Mucosa of rectum (tissue), 2 donors: ENCODE measurements at regions not wholly inside any gene's neighbourhood (a gene's known extent, or its start where the extent isn't known, plus 50 kb on each side); places are given as distances from the start of the nearest gene placed in this dataset.

Source experiments
- H3K27ac ChIP-seq, 2 donors: one replicate each; pipeline ENCODE4 v1.7.0; 2013; ENCODE audit warnings: inconsistent platforms in 2 of 2, low read depth in 2 of 2, low read length in 2 of 2
- H3K27me3 ChIP-seq, 2 donors: one replicate each; pipeline ENCODE4 v1.7.0; 2013; ENCODE audit warnings: low read length in 2 of 2; ENCODE audit not compliant: control insufficient read depth in 2 of 2, insufficient read depth in 2 of 2
- H3K36me3 ChIP-seq, 2 donors: one replicate each; pipeline ENCODE4 v1.7.0; 2013; ENCODE audit warnings: low read length in 2 of 2; ENCODE audit not compliant: control insufficient read depth in 2 of 2, insufficient read depth in 2 of 2
- H3K4me1 ChIP-seq, 2 donors: one replicate each; pipeline ENCODE4 v1.7.0; 2013; ENCODE audit warnings: low read length in 2 of 2, mild to moderate bottlenecking in 1 of 2; ENCODE audit not compliant: control insufficient read depth in 2 of 2, insufficient read depth in 2 of 2
- H3K4me3 ChIP-seq, 2 donors: one replicate each; pipeline ENCODE4 v1.7.0; 2013; ENCODE audit warnings: low read length in 2 of 2
- H3K9ac ChIP-seq, 2 donors: one replicate each; pipeline ENCODE4 v1.7.0; 2013; ENCODE audit warnings: low read length in 2 of 2, low read depth in 1 of 2, mild to moderate bottlenecking in 1 of 2
- H3K9me3 ChIP-seq, 2 donors: one replicate each; pipeline ENCODE4 v1.7.0; 2013; ENCODE audit warnings: low read length in 2 of 2; ENCODE audit not compliant: control insufficient read depth in 2 of 2
- donor health status: healthy.
- donor health status: Normal muscosa, but diverticular disease.

DNA sequence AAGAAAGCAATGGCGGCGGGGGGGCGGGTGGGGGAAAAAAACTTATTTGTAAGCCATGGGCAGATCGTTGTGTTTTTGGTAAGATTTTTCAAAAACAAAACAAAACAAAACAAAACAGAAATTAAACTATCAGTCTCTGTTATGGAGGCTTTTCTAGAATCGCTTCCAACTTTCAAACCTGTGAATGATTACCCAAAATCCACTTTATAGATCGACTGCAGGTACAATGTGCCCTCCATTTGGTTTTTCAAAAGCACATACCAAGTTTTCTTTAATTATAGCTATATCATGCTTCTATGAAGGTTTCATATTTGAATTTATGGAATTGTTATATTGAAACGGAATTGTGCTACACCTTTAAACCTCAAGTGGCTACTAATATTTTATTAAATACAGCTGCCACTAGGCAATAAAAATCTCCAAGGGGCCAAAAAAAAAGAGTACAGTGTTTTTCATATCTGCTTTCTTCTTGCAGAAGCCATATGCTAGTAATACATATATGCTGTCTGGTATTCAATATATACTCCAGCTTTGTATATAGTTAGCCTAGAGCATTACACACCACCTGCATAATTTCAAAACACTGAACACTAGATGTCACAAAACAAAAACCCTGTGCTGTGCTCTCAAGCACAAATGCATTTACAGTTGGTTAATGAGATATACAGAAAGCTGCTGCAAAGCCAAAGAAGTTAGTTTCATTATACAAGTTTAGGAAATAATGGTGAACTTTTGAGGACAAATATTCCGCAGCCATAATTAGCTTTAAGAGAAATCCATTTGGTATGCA, 683.8 kb upstream of the NR2F2 start:
- H3K36me3 ChIP-seq, result no peaks in the 10 kb centered on the region
- no peak overlapping the region for H3K9ac ChIP-seq
- no peaks in the 10 kb centered on the region for H3K4me1 ChIP-seq
- H3K27me3 ChIP-seq, result no peaks in the 10 kb centered on the region
- H3K27ac ChIP-seq, result no peak overlapping the region
- no peaks in the 10 kb centered on the region for H3K9me3 ChIP-seq
- no peak overlapping the region for H3K4me3 ChIP-seq

DNA sequence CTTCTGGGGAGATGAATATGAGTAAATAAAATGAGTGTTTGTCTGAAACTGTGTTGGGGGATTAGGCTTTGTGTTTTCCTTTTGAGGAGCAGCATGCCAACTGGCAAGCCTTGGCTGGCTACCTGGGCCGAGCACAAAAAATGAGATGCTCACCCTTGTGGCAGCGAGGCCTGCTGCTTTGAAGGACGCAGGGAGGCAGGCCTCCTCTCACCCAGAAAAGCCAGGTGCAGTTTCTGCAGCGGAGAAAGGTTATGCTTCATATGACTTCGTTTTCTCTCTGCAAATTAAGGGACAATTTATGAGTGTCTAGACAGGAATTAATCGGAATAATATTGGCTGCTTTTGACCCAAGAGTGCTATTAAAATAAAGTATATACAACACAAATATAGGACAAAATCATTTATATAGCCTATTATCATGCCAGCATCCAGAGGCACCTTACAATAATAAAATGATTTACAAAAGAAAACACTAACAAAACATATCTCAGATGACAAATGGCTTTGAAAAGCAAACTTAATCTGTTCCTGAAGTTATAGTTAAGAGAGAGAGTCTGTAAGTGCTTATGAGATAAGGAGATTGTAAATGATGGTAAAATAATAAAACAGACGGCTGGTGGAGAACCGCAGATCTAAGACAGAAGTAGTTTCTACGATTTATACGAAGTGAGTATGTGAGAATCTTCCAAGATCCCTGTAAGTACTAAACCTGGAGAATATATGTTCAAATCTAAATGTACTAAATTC, 682.8 kb upstream of the NR2F2 start:
- H3K36me3 ChIP-seq, result no peaks in the 10 kb centered on the region
- H3K4me1 ChIP-seq, result no peaks in the 10 kb centered on the region
- H3K27ac ChIP-seq, result no peak overlapping the region
- no peak overlapping the region for H3K4me3 ChIP-seq
- H3K27me3 ChIP-seq, result no peaks in the 10 kb centered on the region
- H3K9ac ChIP-seq, result no peak overlapping the region
- no peaks in the 10 kb centered on the region for H3K9me3 ChIP-seq

DNA sequence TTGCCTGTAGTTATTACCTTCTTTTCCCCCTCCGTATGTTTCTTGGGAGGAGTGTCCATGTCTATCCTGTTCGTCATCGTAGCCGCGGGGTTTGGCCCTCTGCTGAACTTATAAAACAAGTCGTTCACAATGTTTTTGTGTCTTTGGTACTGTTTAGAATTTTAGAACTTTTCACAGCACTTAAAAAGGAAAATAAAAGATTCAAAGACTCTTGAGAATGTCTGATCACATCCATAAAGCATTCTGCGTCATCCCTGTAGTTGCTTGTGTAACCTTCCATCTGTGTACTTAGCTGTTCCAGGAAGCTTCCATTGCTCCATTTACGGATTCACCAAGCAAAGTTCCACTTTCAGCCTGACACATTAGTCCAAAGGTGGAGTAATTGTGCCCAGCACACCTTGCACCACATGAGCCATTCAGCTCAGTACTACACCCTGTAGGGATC, 677.1 kb upstream of the NR2F2 start:
- no peaks in the 10 kb centered on the region for H3K36me3 ChIP-seq
- no peaks in the 10 kb centered on the region for H3K9me3 ChIP-seq
- peak overlapping the region; percentile 35 to 48 for H3K27ac ChIP-seq
- no peaks in the 10 kb centered on the region for H3K27me3 ChIP-seq
- H3K4me1 ChIP-seq, result no peaks in the 10 kb centered on the region
- no peak overlapping the region for H3K4me3 ChIP-seq
- no peak overlapping the region for H3K9ac ChIP-seq

DNA sequence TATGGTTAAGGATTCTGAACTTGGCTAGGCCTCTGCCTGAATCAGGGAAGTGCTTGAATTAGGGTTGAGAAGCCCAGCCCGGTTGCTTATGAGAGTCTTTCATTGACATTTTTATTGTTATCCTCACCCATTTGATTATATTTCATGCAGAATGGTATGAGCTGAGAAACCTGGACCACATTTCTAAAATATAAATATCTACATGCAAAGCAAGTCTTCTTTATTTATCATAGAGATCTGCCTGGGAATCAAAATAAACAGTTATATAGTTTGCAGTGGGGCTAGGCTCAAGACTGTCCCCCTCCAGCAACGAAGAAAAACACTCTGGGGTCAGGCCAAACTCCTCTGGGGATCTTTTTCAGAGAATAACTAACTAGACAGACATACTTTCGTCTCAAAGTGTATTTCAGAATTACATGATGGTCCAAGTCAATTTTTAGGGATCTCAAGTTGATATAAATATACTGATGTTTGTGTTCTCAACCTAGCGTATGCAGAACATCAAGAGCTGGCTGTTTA, 675.4 kb upstream of the NR2F2 start:
- Histone ChIP-seq H3K4me1 (no peaks in the 10 kb centered on the region), H3K9ac (no peak overlapping the region), H3K4me3 (no peak overlapping the region), H3K36me3 (no peaks in the 10 kb centered on the region), H3K27me3 (no peaks in the 10 kb centered on the region), H3K27ac (peak overlapping the region in 1 of 2 donors; percentile 9), H3K9me3 (no peaks in the 10 kb centered on the region)

DNA sequence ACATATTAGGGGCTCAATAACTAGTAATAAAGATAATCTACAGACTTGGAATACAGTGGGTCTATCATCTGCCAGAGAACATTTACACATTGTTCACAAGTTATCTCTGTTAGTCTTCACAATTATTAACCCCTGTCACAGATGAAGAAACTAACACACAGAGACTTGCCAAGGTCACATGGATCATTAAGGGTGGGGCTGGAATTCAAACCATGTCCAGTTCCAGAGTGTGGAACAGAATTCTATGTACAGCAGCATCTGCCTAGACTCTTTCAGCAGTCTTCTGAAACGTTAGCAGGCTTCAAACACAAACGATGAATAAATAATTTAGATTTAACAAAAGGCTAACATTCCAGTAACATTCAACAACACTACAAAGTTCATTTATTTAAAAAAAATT, 673.9 kb upstream of the NR2F2 start:
- H3K9me3 ChIP-seq, result no peaks in the 10 kb centered on the region
- no peak overlapping the region for H3K4me3 ChIP-seq
- no peak overlapping the region for H3K27ac ChIP-seq
- H3K36me3 ChIP-seq, result no peaks in the 10 kb centered on the region
- H3K27me3 ChIP-seq, result no peaks in the 10 kb centered on the region
- no peaks in the 10 kb centered on the region for H3K4me1 ChIP-seq
- H3K9ac ChIP-seq, result no peak overlapping the region

DNA sequence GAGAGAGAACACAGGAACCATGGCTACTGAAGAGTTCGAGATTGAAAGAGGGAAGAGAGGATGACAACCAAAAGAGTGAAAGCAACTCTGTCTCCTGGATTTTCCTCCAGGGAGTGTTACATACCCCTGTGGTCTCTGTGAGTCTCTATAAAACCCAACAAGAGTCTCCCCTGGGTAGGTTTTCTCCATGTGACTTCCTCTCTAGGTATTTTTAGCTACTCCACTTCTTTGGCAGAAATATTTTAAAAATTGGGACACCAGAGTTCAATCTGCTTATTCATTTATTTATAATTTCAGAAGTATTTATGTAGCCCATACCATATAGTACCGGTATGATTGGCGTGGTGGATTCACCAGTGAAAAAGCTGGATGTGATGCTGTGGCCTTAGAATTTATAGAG, 671.7 kb upstream of the NR2F2 start:
- Histone ChIP-seq H3K9me3 (no peaks in the 10 kb centered on the region), H3K27ac (no peak overlapping the region), H3K36me3 (no peaks in the 10 kb centered on the region), H3K4me1 (no peaks in the 10 kb centered on the region), H3K27me3 (no peaks in the 10 kb centered on the region), H3K4me3 (no peak overlapping the region), H3K9ac (no peak overlapping the region)

DNA sequence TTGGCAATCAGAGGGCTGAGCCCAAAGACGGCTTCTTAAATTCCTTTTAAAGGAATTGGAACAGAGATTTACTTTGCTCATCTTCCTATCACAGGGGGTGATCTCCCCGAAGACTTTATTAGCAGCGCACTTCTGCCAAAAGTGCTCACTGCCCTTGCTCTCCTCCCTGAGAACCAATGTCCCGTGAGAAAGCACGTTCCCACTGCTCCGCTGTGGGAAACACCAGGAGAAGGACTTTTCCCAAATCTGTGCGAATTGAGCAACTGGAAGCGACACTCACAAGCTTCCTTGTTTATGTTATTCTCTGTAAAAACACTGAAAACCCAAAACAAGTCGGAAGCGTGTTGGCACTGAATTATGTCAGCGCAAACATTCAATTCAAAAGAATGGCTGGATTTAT, 670.8 kb upstream of the NR2F2 start:
- Histone ChIP-seq H3K9ac (no peak overlapping the region), H3K27ac (no peak overlapping the region), H3K9me3 (no peaks in the 10 kb centered on the region)

GRCh38 chr15:95662638-95663037, 667.9 kb upstream of the NR2F2 start:
- Histone ChIP-seq H3K9me3 (no peaks in the 10 kb centered on the region), H3K4me1 (no peaks in the 10 kb centered on the region), H3K36me3 (no peaks in the 10 kb centered on the region), H3K4me3 (no peak overlapping the region), H3K27me3 (no peaks in the 10 kb centered on the region), H3K9ac (no peak overlapping the region), H3K27ac (no peak overlapping the region)

More for the DNA sequence above, 670.8 kb upstream of the NR2F2 start:
- Histone ChIP-seq H3K36me3 (no peaks in the 10 kb centered on the region), H3K27me3 (no peaks in the 10 kb centered on the region), H3K4me1 (no peaks in the 10 kb centered on the region), H3K4me3 (no peak overlapping the region)

DNA sequence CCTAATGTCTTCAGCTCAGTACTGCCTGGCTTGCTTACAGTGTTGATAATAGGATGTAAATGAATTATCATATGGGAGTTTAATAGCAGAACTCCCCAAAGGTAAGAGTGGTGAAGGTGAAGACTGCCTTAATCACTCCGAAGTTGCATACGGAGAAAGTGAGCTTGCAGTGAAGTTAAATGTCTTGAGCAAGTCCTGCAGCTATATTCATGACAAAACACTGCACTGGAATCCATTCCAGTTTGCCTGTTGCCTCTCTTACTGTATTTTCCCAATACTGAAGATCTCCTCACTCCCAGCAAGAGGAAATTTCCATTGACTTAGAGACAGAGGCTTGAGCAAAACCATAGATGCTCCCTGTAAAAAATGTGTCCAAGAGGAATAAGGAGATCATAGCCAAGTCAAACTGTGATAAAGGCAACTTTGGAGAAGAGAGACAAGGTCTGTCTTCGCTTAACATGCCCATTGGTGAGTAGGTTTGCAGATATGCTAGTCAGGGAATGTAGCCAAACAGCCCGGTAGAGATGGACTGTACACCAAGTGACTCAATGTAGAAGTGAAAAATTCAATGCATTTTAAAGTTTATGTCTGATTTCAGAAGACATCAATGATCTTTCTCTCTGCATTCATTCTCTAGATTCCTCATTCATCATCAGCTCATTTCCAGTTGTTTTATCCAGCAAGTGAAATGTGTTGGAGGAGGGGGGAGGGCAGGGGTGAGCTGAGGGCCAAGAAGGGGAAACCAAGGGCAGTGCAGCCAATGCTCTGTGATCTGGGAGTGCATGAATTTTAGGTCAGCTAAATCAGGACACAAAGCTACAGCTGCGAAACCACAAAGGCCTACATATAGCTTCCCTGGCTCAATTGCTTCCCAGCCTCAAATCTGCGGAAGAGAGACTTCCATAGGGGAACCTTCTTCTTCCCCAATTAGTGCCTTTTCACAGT, 667.1 kb upstream of the NR2F2 start:
- Histone ChIP-seq H3K4me1 (no peaks in the 10 kb centered on the region), H3K9ac (no peak overlapping the region), H3K36me3 (no peaks in the 10 kb centered on the region), H3K9me3 (no peaks in the 10 kb centered on the region), H3K27me3 (no peaks in the 10 kb centered on the region), H3K27ac (no peak overlapping the region), H3K4me3 (no peak overlapping the region)
